GM23338 (cell line): ENCODE measurements at regions not wholly inside any gene's neighbourhood (a gene's known extent, or its start where the extent isn't known, plus 50 kb on each side); places are given as distances from the start of the nearest gene placed in this dataset.

Source experiments
- ATAC-seq: fragments of 200-7000 bp; cut with Tn5 transposase; 3 replicates; pipeline ENCODE4 v1.9.1; 2020
- DNase-seq: peaks from one replicate; pipeline ENCODE4 v3.0.0-alpha.2; 2015; ENCODE audit warnings: low spot score
- H2AFZ ChIP-seq: fragments of 200-600 bp; sonication (generic); 2 replicates; pipeline ENCODE4 v1.8.0; 2016; ENCODE audit warnings: antibody characterized with exemption, mild to moderate bottlenecking, moderate library complexity
- H3F3A ChIP-seq: fragments of 200-600 bp; sonication (generic); replicated peaks from 2 replicates; pipeline ENCODE4 v1.8.0; 2017; ENCODE audit warnings: antibody characterized with exemption, mixed run types, low read depth
- H3K27ac ChIP-seq: fragments of 200-600 bp; sonication (generic); 2 replicates; pipeline ENCODE4 v1.6.1; 2016; ENCODE audit warnings: low read depth
- H3K27me3 ChIP-seq: fragments of 200-600 bp; sonication (generic); 2 replicates; pipeline ENCODE4 v1.8.0; 2016; ENCODE audit warnings: mild to moderate bottlenecking, mixed run types, moderate library complexity; ENCODE audit not compliant: insufficient read depth
- H3K36me3 ChIP-seq: fragments of 200-600 bp; sonication (generic); 2 replicates; pipeline ENCODE4 v1.8.0; 2016; ENCODE audit warnings: mild to moderate bottlenecking; ENCODE audit not compliant: insufficient read depth
- H3K4me1 ChIP-seq: fragments of 200-600 bp; sonication (generic); 2 replicates; pipeline ENCODE4 v1.8.0; 2016; ENCODE audit warnings: mild to moderate bottlenecking, moderate library complexity; ENCODE audit not compliant: insufficient read depth
- H3K4me2 ChIP-seq: fragments of 200-600 bp; sonication (generic); 2 replicates; pipeline ENCODE4 v1.7.1; 2017; ENCODE audit warnings: mixed run types
- H3K4me3 ChIP-seq: fragments of 200-600 bp; sonication (generic); 2 replicates; pipeline ENCODE4 v1.6.1; 2016; ENCODE audit warnings: mixed run types
- H3K79me2 ChIP-seq: fragments of 200-600 bp; sonication (generic); replicated peaks from 2 replicates; pipeline ENCODE4 v1.8.0; 2017; ENCODE audit warnings: mild to moderate bottlenecking; ENCODE audit not compliant: insufficient read depth
- H3K9me2 ChIP-seq: fragments of 200-600 bp; sonication (generic); 2 replicates; pipeline ENCODE4 v1.8.0; 2017; ENCODE audit not compliant: insufficient read depth
- H4K20me1 ChIP-seq: fragments of 200-600 bp; sonication (generic); replicated peaks from 2 replicates; pipeline ENCODE4 v1.8.0; 2017; ENCODE audit warnings: mild to moderate bottlenecking; ENCODE audit not compliant: insufficient read depth
- H3K27ac Mint-ChIP-seq: 2 replicates; pipeline ENCODE4 v1.8.0; 2020; ENCODE audit warnings: inconsistent platforms, mild to moderate bottlenecking, moderate library complexity, mixed read lengths
- H3K27me3 Mint-ChIP-seq: 3 replicates; pipeline ENCODE4 v1.8.0; 2022; ENCODE audit warnings: low read depth, mild to moderate bottlenecking, moderate library complexity, mixed read lengths, inconsistent platforms; ENCODE audit not compliant: insufficient read depth, poor library complexity
- H3K36me3 Mint-ChIP-seq: 3 replicates; pipeline ENCODE4 v1.8.0; 2021; ENCODE audit warnings: low read depth, mild to moderate bottlenecking, inconsistent platforms, moderate library complexity, mixed read lengths
- H3K4me1 Mint-ChIP-seq: 3 replicates; pipeline ENCODE4 v1.8.0; 2020; ENCODE audit warnings: mild to moderate bottlenecking, inconsistent platforms, mixed read lengths
- H3K4me3 Mint-ChIP-seq: 3 replicates; pipeline ENCODE4 v1.8.0; 2021; ENCODE audit warnings: moderate library complexity, mild to moderate bottlenecking, inconsistent platforms, mixed read lengths
- H3K9me3 Mint-ChIP-seq: 3 replicates; pipeline ENCODE4 v1.8.0; 2020; ENCODE audit warnings: moderate library complexity, mild to moderate bottlenecking, inconsistent platforms, mixed read lengths
- CREB1 ChIP-seq: fragments of 250-450 bp; sonication (Bioruptor Pico); IDR thresholded peaks from 2 replicates; pipeline ENCODE4 v1.5.0; 2020; ENCODE audit warnings: low read depth, mild to moderate bottlenecking, moderate library complexity
- CTCF ChIP-seq, 2 experiments: fragments of 200-600 bp in 1 of 2; sonication (generic) in 1 of 2; conservative IDR thresholded peaks; 2 replicates each; pipeline versions ENCODE4 v1.5.1 to v1.6.1; 2016 to 2017; ENCODE audit warnings: antibody characterized with exemption in 2 of 2, low read depth in 2 of 2, mild to moderate bottlenecking in 2 of 2, moderate library complexity in 1 of 2
- ETS1 ChIP-seq: IDR thresholded peaks from 2 replicates; pipeline ENCODE4 v1.6.1; 2016; ENCODE audit warnings: antibody characterized with exemption
- EZH2 ChIP-seq: fragments of 200-600 bp; sonication (generic); IDR thresholded peaks from one replicate; pipeline ENCODE4 v1.8.0; 2017; ENCODE audit warnings: antibody characterized with exemption, mild to moderate bottlenecking, low read depth; ENCODE audit not compliant: unreplicated experiment
- EZH2phosphoT487 ChIP-seq: fragments of 200-600 bp; sonication (generic); IDR thresholded peaks from one replicate; pipeline ENCODE4 v1.8.1; 2018; ENCODE audit warnings: antibody characterized with exemption; ENCODE audit not compliant: unreplicated experiment
- JUNB ChIP-seq: IDR thresholded peaks from one replicate; pipeline ENCODE4 v1.6.1; 2016; ENCODE audit warnings: antibody characterized with exemption; ENCODE audit not compliant: unreplicated experiment
- NANOG ChIP-seq: IDR thresholded peaks from 2 replicates; pipeline ENCODE4 v1.6.1; 2016; ENCODE audit warnings: antibody characterized with exemption, borderline replicate concordance
- POLR2AphosphoS5 ChIP-seq: IDR thresholded peaks from 2 replicates; pipeline ENCODE4 v1.6.1; 2016; ENCODE audit warnings: antibody characterized with exemption, low read depth
- REST ChIP-seq: IDR thresholded peaks from one replicate; pipeline ENCODE4 v1.6.1; 2018; ENCODE audit warnings: antibody characterized with exemption; ENCODE audit not compliant: unreplicated experiment
- STAT1 ChIP-seq: IDR thresholded peaks from one replicate; pipeline ENCODE4 v1.6.1; 2016; ENCODE audit warnings: antibody characterized with exemption; ENCODE audit not compliant: unreplicated experiment
- ZNF114 ChIP-seq: fragments of 250-450 bp; sonication (Bioruptor Pico); IDR thresholded peaks from 2 replicates; pipeline ENCODE4 v1.5.0; 2020; ENCODE audit warnings: mild to moderate bottlenecking, moderate library complexity
- ZNF462 ChIP-seq: fragments of 250-450 bp; sonication (Bioruptor Pico); IDR thresholded peaks from 2 replicates; pipeline ENCODE4 v1.5.0; 2020; ENCODE audit warnings: mild to moderate bottlenecking, moderate library complexity

GRCh38 chr1:241443561-241443960 lies 76.0 kb downstream of the FH start (continued):
- no peak for TF ChIP-seq ZNF462 (CRISPR knock-in tag)
- no peak for TF ChIP-seq EZH2phosphoT487
- TF ChIP-seq JUNB = no peak

- H3K79me2 ChIP-seq = no peaks in the 10 kb centered on the region
- H3K9me3 Mint-ChIP-seq = peaks cover 24% of the 10 kb centered on the region
- H3K36me3 ChIP-seq = no peaks in the 10 kb centered on the region; the same call in 1 of the 2 replicates
- DNase-seq = no peak
- no peaks in the 10 kb centered on the region for H3K27me3 ChIP-seq
- H4K20me1 ChIP-seq = no peaks in the 10 kb centered on the region
- H3K4me1 Mint-ChIP-seq = no peaks in the 10 kb centered on the region; the same call in 2 of the 3 replicates
- no peak overlapping the region for H3K27ac ChIP-seq
- H3K4me1 ChIP-seq = peaks cover 9% of the 10 kb centered on the region
- peaks cover 13% of the 10 kb centered on the region; the same call in 1 of the 3 replicates for H3K36me3 Mint-ChIP-seq
- no peak overlapping the region for H3K4me2 ChIP-seq
- H3K4me3 Mint-ChIP-seq = no peak overlapping the region
- 0 out of 2 replicates have a peak, but pooled peaks cover 22% of the 10 kb centered on the region for H3K9me2 ChIP-seq
- H2AFZ ChIP-seq = no peak overlapping the region
- H3K27me3 Mint-ChIP-seq = peaks cover 2% of the 10 kb centered on the region
- H3F3A ChIP-seq = no peaks in the 10 kb centered on the region; the same call in 1 of the 2 replicates
- ATAC-seq = no peak
- H3K4me3 ChIP-seq = no peak overlapping the region
- no peak overlapping the region for H3K27ac Mint-ChIP-seq
- TF ChIP-seq ETS1 = no peak
- no peak for TF ChIP-seq CREB1 (CRISPR knock-in tag)
- TF ChIP-seq JUNB = no peak
- no peak for TF ChIP-seq REST
- no peak for TF ChIP-seq CTCF (conservative IDR thresholded peaks at IDR 0.05; ENCODE audit: low read depth in 2 of 2)
- no peak for TF ChIP-seq NANOG
- no peak for TF ChIP-seq POLR2AphosphoS5
- TF ChIP-seq ZNF114 (CRISPR knock-in tag) = no peak
- TF ChIP-seq STAT1 = no peak
- no peak for TF ChIP-seq EZH2phosphoT487
- TF ChIP-seq EZH2 = no peak
Observed at GRCh38 chr1:241442686-241443085, 76.9 kb downstream of the FH start.
